Transverse colon (tissue), 4 donors: ENCODE measurements at regions not wholly inside any gene's neighbourhood (a gene's known extent, or its start where the extent isn't known, plus 50 kb on each side); places are given as distances from the start of the nearest gene placed in this dataset.

Experiments used
- POLR2AphosphoS5 ChIP-seq, 3 donors: sonication (generic); formaldehyde crosslinking; IDR thresholded peaks; one replicate each; pipeline ENCODE4 v1.6.1; 2016; ENCODE audit warnings: antibody characterized with exemption in 3 of 3
- TF ChIP-seq, protein P1 (sequence below), 5 experiments: fragments of 200-600 bp in 3 of 5; fragments of 450-650 bp in 2 of 5; sonication (generic) in 3 of 5; IDR thresholded peaks; 1 replicate in 2 of 5; 2 replicates in 3 of 5; pipeline ENCODE4 v1.5.1; 2016 to 2017; ENCODE audit warnings: antibody characterized with exemption in 5 of 5, inconsistent platforms in 3 of 5, mild to moderate bottlenecking in 2 of 5, moderate library complexity in 1 of 5

DNA sequence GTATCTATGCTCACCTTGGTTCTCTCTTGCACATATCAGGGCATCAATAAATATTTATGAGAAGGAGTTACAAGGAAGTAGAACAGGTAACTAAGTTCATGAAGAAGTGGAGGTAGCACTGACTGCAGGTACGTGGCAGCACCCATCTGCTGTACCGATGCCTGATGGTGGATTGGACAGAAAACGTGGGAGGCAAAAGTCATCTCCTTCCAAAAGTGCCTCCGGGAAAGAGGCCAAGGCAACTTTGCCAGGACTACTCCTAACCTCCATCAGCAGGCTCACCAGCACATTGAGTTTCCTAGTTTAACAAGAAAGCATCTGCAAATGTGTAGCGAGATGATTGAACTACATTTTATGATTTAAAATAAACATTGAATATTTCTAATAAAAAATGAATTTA, 248.8 kb downstream of the ANKRD7 start:
- TF ChIP-seq, protein P1, sequence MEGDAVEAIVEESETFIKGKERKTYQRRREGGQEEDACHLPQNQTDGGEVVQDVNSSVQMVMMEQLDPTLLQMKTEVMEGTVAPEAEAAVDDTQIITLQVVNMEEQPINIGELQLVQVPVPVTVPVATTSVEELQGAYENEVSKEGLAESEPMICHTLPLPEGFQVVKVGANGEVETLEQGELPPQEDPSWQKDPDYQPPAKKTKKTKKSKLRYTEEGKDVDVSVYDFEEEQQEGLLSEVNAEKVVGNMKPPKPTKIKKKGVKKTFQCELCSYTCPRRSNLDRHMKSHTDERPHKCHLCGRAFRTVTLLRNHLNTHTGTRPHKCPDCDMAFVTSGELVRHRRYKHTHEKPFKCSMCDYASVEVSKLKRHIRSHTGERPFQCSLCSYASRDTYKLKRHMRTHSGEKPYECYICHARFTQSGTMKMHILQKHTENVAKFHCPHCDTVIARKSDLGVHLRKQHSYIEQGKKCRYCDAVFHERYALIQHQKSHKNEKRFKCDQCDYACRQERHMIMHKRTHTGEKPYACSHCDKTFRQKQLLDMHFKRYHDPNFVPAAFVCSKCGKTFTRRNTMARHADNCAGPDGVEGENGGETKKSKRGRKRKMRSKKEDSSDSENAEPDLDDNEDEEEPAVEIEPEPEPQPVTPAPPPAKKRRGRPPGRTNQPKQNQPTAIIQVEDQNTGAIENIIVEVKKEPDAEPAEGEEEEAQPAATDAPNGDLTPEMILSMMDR (IDR thresholded peaks at IDR 0.05) = no peak
- no peak for TF ChIP-seq POLR2AphosphoS5 (IDR thresholded peaks at IDR 0.05)
